GM18519 (cell line): ENCODE measurements at regions not wholly inside any gene's neighbourhood (a gene's known extent, or its start where the extent isn't known, plus 50 kb on each side); places are given as distances from the start of the nearest gene placed in this dataset.

Experiments used
- ATAC-seq: cut with Tn5 transposase; IDR thresholded peaks from one replicate; pipeline ENCODE4 v1.9.1; 2021; ENCODE audit warnings: mild to moderate bottlenecking, moderate library complexity; ENCODE audit not compliant: unreplicated experiment, low FRiP score

- ATAC-seq: no peak
These were observed 86.6 kb upstream of the DKK2 start for GRCh38 chr4:107122736-107123135.

DNA sequence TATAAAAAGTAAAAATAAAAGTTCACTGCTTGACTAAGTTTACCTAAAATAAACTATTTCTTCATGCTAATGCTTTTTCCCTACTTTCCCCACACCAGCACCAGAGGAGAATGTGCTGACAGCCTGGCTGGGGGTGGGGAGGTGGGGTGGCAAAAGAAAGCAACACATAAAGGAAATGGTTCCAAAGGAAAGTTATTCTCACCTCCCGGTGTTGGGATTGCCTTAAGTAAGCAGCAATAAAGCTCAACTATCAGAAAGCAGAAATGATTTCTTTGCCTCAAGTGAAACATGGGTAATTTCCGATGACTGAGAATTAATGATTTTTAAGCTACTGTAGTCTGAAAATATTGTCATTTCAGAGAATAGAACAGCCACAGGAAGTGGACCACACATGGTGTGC lies 84.5 kb upstream of the DKK2 start:
- ATAC-seq: no peak

- no peak for ATAC-seq
These were observed 81.6 kb upstream of the DKK2 start for GRCh38 chr4:107117726-107118125.

- ATAC-seq: no peak
These were observed 79.2 kb upstream of the DKK2 start for GRCh38 chr4:107115185-107115847.

DNA sequence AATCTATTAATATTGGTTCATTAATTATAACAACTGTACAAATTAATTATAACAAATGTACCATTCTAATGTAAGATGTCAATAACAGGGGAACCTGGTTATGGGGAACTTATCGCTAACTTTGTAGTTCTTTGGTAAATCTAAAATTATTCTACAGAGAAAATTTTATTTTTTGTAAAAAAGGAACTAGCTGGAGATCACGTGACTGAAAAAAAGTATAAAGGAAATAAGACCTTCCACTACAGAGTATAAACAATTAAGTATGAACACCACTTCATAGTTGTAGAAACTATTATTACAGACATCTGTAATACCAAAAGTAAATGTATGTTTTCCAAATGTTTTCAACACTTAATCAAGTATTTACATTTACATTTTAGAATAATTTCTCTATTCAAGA lies 77.9 kb upstream of the DKK2 start:
- no peak for ATAC-seq

GRCh38 chr4:107098401-107098800 lies 62.3 kb upstream of the DKK2 start:
- ATAC-seq: no peak

DNA sequence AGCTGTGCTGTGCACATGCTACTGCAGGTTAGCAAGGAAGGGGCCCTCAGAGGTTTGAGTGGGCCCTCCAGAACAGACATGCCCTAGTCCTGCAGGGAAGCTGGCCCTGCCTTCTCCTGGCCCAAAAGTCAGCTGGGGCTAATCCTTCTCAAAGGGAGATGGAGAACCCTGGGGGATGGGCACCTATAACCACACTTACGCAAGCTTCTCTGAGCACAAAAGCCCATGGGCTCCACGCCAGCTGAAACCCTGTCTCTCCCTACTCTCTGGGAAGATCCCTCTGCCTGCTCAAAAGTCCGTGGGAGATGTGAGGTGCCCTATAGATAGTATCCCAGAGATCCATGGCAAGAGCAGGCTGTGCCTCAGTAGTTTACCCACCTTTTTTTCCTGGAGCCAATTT lies 58.9 kb upstream of the DKK2 start:
- no peak for ATAC-seq

DNA sequence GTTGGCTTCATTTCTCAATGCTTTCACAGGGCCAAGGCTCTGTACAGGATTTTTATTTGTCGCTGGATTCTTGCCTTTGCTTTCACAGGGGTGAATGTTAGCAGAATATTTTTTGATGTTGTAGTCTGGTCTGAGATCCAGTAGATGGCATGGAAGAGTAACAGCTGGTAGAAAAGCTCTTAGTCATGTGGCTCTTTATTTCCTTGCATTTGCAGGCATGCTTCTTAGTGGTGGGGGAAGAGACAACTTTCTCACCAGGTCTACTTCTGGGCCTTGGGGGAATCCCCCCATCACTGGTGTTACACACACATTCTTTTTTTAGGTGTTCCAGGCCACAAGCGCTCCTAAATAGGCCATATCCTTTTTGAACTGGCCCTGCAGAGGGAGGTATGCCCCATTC lies 58.2 kb upstream of the DKK2 start:
- ATAC-seq: peak; percentile 86
